Kidney (tissue), 13 donors: ENCODE measurements at regions not wholly inside any gene's neighbourhood (a gene's known extent, or its start where the extent isn't known, plus 50 kb on each side); places are given as distances from the start of the nearest gene placed in this dataset.
A peak's percentile ranks its signal among the peaks of the same experiment; 100 is the strongest.

Experiments used
- DNase-seq, 5 donors: peaks; one replicate each; pipeline ENCODE4 v3.0.0-alpha.2; 2013 to 2020
- FAIRE-seq: peaks from 2 replicates; lab custom pipeline; 2012; peaks lifted over from hg19 to GRCh38; lab: Jason Lieb, UNC
- H3K27ac ChIP-seq, 2 donors: one replicate each; pipeline ENCODE4 v1.7.0; 2013; ENCODE audit warnings: low read depth in 2 of 2, low read length in 2 of 2, inconsistent platforms in 1 of 2
- H3K27me3 ChIP-seq: one replicate; pipeline ENCODE4 v1.7.1; 2013; ENCODE audit warnings: low read length, inconsistent platforms; ENCODE audit not compliant: control insufficient read depth, insufficient read depth
- H3K36me3 ChIP-seq, 3 donors: one replicate each; pipeline versions ENCODE4 v1.7.0 to v1.7.1; 2013; ENCODE audit warnings: low read length in 3 of 3, control low read depth in 1 of 3, inconsistent platforms in 1 of 3; ENCODE audit not compliant: insufficient read depth in 3 of 3, control insufficient read depth in 2 of 3
- H3K4me1 ChIP-seq, 3 donors: one replicate each; pipeline versions ENCODE4 v1.7.0 to v1.7.1; 2013; ENCODE audit warnings: low read length in 3 of 3, inconsistent platforms in 1 of 3, low read depth in 1 of 3; ENCODE audit not compliant: control insufficient read depth in 2 of 3, insufficient read depth in 2 of 3
- H3K4me3 ChIP-seq, 3 donors: one replicate each; pipeline versions ENCODE4 v1.7.0 to v1.8.1; 2013; ENCODE audit warnings: low read length in 3 of 3, control low read depth in 1 of 3, inconsistent platforms in 1 of 3
- H3K9ac ChIP-seq, 3 donors: one replicate each; pipeline versions ENCODE4 v1.7.0 to v1.7.1; 2013; ENCODE audit warnings: low read length in 3 of 3, control low read depth in 1 of 3, inconsistent platforms in 1 of 3
- H3K9me3 ChIP-seq, 3 donors: one replicate each; pipeline versions ENCODE4 v1.7.0 to v1.7.1; 2013; ENCODE audit warnings: low read length in 3 of 3, control low read depth in 1 of 3, inconsistent platforms in 1 of 3; ENCODE audit not compliant: control insufficient read depth in 2 of 3, insufficient read depth in 1 of 3
- CTCF ChIP-seq: IDR thresholded peaks from 3 replicates; pipeline ENCODE4 v1.5.1; 2012; ENCODE audit warnings: mild to moderate bottlenecking, moderate library complexity, borderline replicate concordance; ENCODE audit not compliant: insufficient read depth; ENCODE audit errors: extremely low read depth
- intact Hi-C: fragments of 100-400 bp; cut with DNase I; formaldehyde crosslinking; loops from one replicate; pipeline ENCODE4 v1.11.1; 2022
- donor health status: control.
- donor health status: control.
- donor health status: control.
- donor health status: control.
- donor health status: control.
- donor health status: DM: yes; HTN: yes; CAD: no.
- donor health status: Normal renal cell carcinoma (clear cell type).

- DNase-seq (peak in 2 of 5 donors; percentile 24 to 64), FAIRE-seq (no peak)
- intact Hi-C loops = no loop called here
- H3K4me3 ChIP-seq = no peak overlapping the region
- H3K4me1 ChIP-seq = no peaks in the 10 kb centered on the region
- H3K36me3 ChIP-seq = no peaks in the 10 kb centered on the region
- H3K27ac ChIP-seq = no peak overlapping the region
- TF ChIP-seq CTCF = no peak
- no peak overlapping the region for H3K9ac ChIP-seq
- H3K27me3 ChIP-seq = no peaks in the 10 kb centered on the region
- no peaks in the 10 kb centered on the region for H3K9me3 ChIP-seq
These were observed 337.0 kb downstream of the MATN1 start for GRCh38 chr1:30386156-30386926.

- DNase-seq (peak in 2 of 5 donors; percentile 31 to 53), FAIRE-seq (no peak)
- intact Hi-C loops = no loop called here
- no peaks in the 10 kb centered on the region for H3K4me1 ChIP-seq
- H3K9me3 ChIP-seq = no peaks in the 10 kb centered on the region
- H3K27me3 ChIP-seq = no peaks in the 10 kb centered on the region
- TF ChIP-seq CTCF = no peak
- H3K4me3 ChIP-seq = no peak overlapping the region
- no peak overlapping the region for H3K9ac ChIP-seq
- H3K27ac ChIP-seq = no peak overlapping the region
- no peaks in the 10 kb centered on the region for H3K36me3 ChIP-seq
These were observed 338.0 kb downstream of the MATN1 start for GRCh38 chr1:30385246-30385995.

- Histone ChIP-seq H3K27me3 (no peaks in the 10 kb centered on the region), H3K4me3 (no peak overlapping the region), H3K27ac (no peak overlapping the region), H3K36me3 (no peaks in the 10 kb centered on the region), H3K9ac (no peak overlapping the region), H3K4me1 (no peaks in the 10 kb centered on the region), H3K9me3 (no peaks in the 10 kb centered on the region)
- intact Hi-C loops = no loop called here
- no peak for FAIRE-seq
- no peak for TF ChIP-seq CTCF
- DNase-seq = peak in 4 of 5 donors; percentile 22 to 57 (median 48)
These were observed 338.8 kb downstream of the MATN1 start for GRCh38 chr1:30384286-30385245.
